MM.1S (cell line): ENCODE measurements at regions not wholly inside any gene's neighbourhood (a gene's known extent, or its start where the extent isn't known, plus 50 kb on each side); places are given as distances from the start of the nearest gene placed in this dataset.

Experiments used
- EZH2 ChIP-seq: fragments of 300-600 bp; sonication (generic); optimal IDR thresholded peaks from 2 replicates; pipeline ENCODE3; 2017; ENCODE audit warnings: low read depth, mild to moderate bottlenecking, antibody characterized with exemption, low read length, mixed read lengths
- TF ChIP-seq, protein P1 (sequence below): fragments of 300-600 bp; sonication (generic); IDR thresholded peaks from 2 replicates; pipeline ENCODE4 v1.5.1; 2016; ENCODE audit warnings: antibody characterized with exemption, low read length, mixed read lengths

GRCh38 chr5:141732417-141732816, 50.4 kb upstream of the ARAP3 start:
- no peak for TF ChIP-seq EZH2
- TF ChIP-seq, protein P1, sequence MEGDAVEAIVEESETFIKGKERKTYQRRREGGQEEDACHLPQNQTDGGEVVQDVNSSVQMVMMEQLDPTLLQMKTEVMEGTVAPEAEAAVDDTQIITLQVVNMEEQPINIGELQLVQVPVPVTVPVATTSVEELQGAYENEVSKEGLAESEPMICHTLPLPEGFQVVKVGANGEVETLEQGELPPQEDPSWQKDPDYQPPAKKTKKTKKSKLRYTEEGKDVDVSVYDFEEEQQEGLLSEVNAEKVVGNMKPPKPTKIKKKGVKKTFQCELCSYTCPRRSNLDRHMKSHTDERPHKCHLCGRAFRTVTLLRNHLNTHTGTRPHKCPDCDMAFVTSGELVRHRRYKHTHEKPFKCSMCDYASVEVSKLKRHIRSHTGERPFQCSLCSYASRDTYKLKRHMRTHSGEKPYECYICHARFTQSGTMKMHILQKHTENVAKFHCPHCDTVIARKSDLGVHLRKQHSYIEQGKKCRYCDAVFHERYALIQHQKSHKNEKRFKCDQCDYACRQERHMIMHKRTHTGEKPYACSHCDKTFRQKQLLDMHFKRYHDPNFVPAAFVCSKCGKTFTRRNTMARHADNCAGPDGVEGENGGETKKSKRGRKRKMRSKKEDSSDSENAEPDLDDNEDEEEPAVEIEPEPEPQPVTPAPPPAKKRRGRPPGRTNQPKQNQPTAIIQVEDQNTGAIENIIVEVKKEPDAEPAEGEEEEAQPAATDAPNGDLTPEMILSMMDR = no peak
